HG02759 (cell line): ENCODE measurements at regions not wholly inside any gene's neighbourhood (a gene's known extent, or its start where the extent isn't known, plus 50 kb on each side); places are given as distances from the start of the nearest gene placed in this dataset.

Experiments used
- ATAC-seq: cut with Tn5 transposase; IDR thresholded peaks from one replicate; pipeline ENCODE4 v1.9.1; 2021; ENCODE audit warnings: mild to moderate bottlenecking, moderate library complexity; ENCODE audit not compliant: unreplicated experiment

DNA sequence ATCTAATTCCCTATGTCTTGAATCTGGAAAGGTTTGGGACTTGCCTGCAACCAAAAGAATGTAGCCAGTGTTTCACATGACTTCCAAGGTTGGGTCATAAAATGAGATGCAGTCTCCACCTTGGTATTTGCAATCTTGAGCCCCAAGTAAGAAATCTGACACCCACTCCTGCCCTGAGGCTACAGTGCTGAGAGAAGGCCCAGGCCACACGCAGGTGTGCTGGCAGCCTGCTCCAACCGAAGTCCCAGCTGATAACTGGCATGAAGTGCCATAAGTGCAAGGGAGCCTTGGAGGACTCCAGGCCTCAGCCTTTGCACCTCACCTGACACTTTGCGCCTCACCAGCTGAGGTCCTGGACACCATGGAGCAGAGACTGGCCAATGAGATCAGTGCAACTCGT lies 182.7 kb downstream of the ANAPC1 start:
- no peak for ATAC-seq

DNA sequence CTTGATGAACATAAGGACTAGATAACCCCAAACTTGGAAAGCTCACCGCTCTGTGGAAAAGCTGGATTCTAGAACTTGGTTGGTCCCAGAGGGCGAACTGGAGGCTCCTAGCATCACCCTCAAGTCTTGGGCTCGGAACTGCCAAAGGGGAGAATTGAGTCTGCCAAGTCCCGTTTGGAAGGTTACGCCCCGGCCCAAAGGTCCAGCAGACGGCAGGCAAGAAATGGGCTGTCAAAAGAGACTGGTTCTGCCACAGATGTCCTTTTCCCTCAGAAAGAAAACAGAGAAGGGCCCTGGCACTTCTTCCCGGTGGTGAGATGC lies 182.2 kb downstream of the ANAPC1 start:
- ATAC-seq = no peak

DNA sequence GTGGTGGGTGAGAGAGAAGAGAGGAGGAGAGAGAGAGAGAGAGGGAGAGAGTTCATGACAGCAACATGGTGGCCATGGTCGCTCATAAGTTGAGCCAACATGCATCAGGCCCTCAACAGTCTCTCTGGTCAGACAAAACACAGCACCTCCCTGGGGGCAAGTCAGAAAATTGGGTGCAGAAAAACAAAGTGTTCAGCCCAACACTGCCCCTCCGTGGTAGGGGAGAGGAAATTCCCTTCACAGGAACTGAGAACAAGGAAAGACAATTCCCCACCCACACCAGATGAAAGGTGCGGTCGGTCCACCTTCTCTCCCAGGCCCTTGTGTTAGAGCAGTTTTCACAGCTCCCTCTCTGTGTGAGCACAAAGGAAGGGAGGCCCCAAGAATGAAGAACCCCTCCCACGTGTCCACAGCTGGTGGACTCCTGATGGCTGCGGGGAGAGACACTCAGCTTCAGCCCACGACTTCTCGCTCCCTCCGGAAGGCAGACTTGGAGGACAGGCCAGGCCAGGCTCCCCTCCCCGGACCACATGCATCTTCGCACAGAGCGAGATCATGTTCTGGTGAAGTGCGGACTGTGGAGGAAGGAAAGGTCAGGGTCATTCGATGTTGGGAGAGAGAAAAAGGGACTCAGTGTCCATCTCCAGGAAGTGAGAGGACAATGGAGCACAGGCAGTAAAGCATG lies 181.7 kb downstream of the ANAPC1 start:
- no peak for ATAC-seq

DNA sequence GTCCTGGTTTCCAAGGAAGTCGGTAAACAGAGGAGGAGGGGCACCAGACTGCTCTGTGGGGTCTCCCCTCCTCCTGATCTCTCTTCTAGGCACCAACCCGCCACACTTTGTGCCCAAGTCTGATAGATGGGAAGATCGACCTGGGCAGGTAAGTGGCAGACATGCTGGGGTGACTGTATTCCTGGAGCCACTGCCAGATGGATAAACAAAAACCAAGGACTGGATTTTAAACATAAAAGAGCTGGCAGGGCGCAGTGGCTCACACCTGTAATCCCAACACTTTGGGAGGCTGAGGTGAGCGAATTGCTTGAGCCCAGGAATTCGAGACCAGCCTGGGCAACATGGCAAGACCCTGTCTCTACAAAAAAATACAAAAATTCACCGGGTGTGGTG lies 181.2 kb downstream of the ANAPC1 start:
- ATAC-seq = no peak

DNA sequence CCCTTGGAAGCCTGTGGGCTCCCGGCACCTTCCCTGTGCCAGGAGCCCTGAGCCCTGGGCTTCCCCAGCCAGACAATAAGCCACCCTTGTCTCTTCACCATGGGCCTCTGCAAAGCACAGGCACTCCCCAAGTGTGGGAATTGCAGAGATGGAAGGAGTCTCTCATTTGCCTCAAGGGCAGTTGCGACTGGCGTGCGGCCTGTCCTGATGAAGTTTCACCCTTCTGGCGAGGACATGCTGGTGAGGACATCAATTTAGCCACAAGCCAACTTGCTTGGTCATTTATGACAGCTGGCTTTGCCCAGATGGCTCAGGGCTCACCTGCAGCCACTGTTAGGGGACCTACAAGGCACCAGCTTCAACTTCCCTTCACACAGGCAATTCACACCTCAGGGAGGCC lies 180.2 kb downstream of the ANAPC1 start:
- no peak for ATAC-seq

DNA sequence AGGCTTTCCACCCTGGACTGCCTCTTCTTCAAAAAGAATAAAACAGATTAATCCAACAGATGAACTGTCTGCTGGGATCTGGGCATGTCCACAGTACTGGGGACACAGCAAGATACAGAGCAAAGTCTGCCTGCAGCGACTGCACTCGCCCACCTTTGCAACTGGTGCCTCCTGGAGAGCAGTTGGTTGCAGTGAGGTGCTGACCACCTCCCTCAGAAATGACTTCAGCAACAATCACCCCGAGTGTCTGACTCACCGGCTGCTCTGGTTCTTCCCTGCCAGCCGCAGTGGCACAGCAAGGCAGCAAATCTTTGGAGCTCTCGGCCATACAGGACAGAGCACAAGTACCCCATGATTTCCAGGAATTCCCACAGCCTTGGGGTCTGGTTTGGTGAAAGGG lies 179.7 kb downstream of the ANAPC1 start:
- no peak for ATAC-seq

DNA sequence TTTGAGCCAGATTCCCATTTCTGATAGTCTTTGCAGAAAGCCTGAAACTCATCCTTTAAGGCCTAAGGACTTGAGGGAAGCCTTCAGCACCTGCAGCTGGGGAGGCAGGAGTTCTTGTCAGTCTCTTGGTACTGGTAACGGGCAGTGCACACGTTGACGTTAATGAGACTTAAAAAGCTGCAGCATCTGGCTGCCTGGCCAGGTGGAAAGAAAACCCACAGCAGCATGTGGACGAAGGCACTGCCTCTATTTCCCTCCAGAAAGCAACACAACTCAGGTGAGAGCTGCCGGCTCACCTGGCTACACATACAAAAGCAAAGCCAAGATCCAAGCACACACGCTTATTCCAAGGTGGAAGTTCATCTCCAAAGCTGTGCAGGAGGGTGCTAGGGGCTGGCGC lies 178.8 kb downstream of the ANAPC1 start:
- peak; percentile 32 for ATAC-seq

DNA sequence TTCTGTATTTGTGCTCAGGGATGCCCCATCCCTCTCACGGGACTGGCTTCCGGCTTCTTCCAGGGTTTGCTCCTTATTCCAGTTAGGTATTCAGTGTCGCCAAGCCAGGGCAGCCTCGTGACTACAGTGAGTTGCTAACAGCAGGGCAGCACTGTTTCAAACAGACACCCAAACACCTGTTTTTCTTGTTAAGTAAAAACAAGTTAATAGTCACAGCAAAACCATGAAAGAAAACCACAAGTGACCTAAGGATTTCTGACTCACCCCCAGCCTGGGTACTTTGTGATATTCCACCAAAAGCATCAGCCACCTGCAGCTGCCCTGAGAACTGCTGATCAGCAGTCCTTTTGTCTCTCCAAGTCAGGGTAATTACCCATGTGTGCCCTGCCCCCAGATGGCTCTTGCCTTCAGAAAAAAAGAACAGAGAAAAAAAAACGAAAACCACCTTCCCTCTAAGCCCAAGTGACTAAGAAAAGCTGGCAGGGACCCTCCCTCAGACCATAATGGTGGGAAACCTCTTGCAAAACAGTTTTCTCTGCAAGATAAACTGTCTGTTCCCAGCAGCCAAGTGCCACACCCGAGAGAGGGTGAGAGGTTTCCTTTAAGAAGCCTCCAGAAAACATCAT lies 178.2 kb downstream of the ANAPC1 start:
- ATAC-seq = peak; percentile 91

DNA sequence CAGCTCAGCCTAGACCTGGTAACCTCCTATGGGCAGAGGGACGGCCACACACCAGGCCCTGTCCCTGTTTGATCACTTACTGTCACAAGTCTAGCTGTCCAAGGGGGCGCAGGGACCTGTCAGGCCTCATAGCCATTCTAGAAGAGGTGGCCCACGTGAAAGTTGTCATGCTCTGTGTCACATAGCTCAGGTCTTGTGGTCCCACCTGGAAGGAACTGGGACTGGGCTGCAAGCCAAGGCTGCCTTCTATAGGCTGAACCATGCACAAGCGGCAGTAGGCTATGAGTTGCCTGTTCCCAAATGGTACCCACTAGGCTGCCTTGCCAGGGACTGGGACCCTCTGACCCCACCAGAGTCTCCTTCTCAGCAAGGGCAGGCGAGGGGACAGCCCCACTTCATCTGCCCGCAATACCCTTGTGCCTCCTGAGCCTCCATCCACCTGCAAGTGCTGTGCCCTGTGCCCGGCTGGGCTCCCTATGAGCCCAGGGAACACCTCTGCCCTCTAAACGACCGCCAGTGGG lies 177.5 kb downstream of the ANAPC1 start:
- ATAC-seq = no peak

DNA sequence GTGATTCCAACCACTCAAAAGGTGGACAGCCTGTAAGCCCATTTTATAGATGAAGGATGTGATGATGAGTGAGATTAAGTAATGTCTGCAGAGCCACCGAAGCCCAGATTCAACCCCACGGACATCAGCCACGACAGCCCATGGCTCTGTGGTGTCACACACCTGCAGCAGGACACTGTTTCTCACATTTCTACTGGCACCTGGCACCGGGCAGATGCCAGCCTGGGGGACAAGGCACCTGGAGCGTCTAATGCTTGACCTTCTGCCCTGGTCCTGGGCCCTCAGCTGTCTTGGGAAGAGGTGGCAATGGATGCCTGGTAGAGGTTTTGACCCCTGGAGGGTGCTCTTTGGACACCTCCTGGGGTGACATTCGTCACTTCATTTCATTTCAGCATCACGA lies 176.3 kb downstream of the ANAPC1 start:
- ATAC-seq = no peak

DNA sequence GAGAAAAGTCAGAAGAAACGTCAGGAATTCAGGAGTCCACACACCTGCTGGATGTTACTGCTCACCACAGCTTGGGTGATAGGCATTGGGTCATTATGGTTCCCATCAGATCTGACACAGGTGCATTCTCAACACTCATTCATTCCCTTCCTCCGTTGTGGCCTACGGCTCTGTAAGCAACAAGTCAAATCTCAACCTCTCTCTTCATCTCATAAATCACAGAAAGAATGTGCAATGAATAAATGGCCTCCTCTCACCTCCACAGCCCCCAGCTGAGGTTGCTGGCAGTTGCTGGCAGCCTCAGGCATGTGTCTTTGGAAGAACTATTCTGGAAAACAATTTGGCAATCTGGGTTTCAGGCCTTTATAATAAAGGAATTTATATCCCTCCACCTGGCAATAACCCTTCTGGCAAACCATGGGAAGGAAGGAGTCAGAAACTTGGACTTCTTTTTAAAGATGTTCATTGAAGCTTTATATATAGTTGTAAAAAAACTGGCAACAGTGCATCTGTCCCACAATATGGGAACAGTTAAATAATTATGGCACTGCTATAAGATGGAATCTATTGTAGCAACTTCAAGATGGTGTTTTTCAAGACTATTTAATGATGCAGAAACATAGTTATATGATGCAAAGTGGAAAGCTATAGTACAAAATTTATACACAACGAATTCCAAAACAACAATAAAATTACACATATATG lies 175.4 kb downstream of the ANAPC1 start:
- ATAC-seq = no peak

DNA sequence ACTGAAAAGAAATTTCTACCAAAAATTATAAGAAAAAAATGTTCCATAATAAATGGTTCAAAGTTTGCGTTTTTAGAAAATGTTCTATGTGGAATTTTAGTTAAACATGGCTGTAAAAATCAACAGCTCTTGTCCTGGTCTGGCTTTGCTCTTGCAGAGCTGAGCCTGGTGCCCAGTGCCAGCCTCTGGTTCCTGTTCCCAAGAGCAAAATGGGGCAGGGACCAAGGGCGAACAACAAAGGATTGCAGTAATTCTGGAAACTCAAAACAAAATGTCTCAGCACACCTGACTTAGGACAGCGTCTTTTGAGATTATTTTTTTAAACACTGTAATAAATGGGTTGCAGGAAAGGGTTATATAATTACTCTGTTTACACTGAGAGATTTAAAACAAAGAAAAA lies 174.7 kb downstream of the ANAPC1 start:
- ATAC-seq = no peak

DNA sequence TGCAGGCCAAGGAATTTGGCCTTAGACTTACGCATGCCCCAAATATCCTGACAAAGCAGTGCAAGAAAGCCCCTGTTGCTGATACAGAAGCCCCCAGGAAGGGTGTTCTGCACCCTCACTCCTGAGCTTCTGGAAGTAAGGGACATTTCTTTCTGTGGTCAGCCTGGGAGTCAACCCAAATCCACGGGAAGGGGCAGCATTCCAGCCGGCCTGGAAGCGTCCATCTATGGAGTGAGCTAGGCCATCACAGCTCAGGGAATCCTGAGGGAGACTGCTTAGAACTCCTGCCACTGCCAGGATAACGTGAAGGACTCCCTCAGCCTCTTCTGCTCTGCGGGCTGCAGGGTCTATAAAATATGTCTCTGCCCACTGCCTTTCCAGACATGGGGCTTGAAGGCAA lies 173.9 kb downstream of the ANAPC1 start:
- ATAC-seq = no peak

DNA sequence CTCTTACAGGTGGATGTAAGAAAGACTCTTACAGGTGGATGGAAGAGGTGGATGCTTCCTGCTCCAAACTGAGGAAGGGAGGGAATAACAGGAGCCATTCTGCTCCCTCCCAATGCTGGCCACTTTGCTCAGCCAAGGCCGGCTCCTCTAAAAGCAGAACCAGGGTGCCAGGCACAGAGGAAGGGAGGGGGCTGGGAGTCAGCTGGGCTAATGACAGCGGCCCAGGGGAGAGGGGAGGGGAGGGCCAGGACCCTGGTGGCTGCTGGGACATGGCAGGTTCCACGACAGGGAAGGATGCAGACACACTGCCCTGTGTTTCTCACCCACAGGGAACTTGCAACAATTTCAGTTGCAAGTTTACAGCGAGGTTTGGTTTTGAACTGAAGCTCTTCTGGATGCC lies 173.4 kb downstream of the ANAPC1 start:
- no peak for ATAC-seq

DNA sequence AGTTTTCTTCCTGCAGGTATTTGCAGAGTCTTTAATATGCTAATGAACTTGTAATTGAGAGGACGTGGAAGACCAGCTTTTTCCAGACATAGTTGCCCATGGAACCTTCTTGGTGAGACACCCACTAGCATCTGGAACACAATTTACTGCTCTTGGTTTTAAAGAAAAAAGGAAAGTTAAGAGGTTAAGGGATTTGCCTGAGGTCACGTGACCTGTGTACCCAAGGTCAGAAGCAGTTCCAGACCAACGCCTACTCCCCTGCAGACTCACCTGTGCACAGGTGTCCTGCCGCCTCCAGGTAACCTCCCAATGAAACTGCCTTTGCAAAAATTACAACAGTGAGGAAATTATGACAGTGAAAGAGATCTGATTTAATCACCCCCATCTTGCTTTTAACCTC lies 172.7 kb downstream of the ANAPC1 start:
- no peak for ATAC-seq

DNA sequence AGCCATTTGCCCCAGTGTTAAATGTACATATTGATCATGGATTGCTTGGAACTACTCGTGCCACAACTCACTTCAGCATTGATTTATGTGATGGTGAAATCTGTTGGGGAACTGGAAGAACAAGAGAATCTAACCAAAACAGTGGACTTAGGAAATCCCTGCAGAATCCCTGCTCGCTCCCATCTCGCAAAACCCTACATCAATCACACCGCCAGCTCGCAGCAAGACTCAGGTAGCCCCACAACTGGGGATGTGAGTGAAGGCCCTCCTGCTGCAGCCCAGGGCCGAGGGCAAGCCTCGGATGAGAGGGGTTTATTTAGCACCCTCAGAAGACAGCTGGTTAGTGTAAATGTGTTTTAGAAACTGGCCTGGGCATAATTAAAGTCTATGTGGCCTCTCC lies 171.6 kb downstream of the ANAPC1 start:
- ATAC-seq = no peak

DNA sequence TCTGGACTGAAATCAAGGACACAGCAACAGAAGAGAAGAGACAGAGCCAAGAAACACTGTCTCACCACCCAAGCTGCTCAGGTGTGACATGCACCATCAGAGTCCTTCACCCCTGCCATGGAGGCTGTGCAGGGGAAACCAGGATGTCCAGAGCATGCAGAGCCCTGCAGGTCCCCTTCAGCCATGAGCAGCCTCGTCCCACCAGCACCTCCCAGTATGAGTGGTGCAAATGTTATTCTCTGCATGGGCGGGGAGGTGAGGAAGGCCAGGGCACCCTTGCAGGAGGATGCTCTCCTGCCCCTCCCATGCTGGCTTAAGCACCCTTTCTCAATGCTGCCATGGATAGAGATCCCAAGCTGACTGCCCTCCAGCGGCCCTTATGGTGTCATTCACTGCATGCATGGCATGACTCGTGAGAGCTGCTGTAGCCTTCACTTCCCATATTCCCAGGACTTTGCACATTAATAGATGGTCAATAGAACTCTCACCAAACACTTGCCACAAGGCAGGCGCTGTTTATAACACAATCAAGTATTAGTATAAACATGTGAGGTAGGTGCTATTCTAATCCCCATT lies 171.0 kb downstream of the ANAPC1 start:
- ATAC-seq = no peak

DNA sequence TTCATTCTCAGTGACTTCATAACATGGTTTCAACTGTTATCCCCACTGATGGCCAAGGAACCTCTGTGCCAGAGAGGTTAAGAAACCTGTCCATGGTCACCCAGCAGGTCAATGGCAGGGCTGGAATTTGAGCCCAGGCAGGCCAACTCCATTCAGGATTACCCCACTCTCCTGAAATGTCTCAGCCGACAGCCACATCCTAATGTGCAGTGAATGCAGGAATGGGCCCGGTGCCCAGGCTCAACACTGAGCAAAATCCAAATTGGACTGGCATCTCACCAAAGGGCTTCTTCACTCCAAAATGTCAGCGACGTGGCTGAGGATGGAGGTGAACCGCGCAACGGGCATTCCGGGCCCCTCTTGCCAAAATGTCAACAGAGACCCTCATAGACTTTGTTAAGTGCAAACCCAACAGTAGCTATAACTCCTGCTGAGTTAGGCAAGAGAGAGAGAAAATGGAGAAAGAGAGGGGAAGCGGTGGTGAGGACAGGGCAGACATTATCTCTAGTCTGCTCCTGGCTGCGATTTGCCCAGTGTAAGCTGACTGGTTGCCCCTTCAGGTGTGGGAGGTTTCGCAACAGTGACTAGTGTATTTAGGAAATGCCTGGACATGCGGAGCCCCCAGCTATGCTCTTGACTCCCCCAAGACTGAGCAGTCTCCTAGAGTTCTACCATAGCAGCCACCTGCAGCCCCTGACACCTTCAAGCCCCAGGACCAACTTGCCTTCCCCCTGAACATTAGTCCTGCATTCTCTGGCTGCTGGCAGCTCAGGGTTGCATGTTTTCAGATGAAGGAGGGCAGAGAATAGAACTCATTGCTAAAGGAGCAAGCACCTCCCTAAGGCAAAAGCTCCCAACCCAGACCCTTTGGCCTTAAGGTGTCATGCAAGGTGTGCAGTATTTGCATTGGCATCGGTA lies 167.7 kb downstream of the ANAPC1 start:
- no peak for ATAC-seq

DNA sequence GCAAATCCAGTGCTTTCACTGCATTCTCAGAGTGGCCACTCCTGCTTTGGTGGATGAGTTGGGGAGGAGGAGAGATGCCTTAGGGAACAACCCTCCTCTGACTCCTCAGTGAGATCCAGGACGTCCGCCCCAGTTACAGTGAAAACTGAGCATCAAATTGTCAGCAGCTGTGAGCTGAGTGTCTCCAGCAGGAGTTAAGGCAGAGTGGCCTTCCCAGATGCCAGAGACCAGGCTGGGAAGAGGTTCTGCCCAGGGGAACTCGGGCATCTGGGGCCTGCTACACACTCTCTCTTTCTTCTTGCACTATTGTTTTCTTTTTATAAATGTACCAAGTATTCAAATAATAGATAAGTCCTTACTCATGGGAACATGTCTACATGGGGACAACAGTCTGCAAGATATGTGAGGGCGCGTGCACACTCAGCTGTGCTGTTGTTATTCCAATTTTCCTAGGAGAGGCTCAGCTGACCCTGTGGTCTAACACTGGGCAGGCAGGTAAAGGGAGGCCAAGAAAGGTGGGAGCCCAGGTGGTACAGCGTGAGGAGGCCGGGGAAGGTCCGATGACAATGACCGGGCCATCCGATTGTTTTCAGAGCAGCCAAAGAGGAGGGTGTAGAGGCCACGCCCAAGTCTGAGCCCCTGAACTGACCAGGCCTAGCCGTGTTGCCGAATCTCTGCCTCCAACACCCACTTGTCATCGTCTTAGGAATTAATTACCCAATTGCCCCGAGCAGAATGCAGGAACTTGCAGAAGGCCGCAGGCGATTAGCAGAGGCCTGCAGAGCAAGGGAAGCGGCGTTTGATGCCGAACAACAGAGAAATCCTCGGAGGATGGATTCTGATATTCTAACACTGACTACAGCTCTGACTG lies 166.9 kb downstream of the ANAPC1 start:
- ATAC-seq = no peak
